NOMO-1 treated with DMSO at 0.1 percent for 48 hours (cell line): ENCODE measurements at regions not wholly inside any gene's neighbourhood (a gene's known extent, or its start where the extent isn't known, plus 50 kb on each side); places are given as distances from the start of the nearest gene placed in this dataset.

ENCODE experiments used
- DNase-seq: peaks from one replicate; lab custom pipeline; 2025; ENCODE audit not compliant: unreplicated experiment; lab: John Stamatoyannopoulos, UW

- DNase-seq, result no peak
These were observed 94.3 kb downstream of the ERCC5 start for GRCh38 chr13:102940143-102940542.

GRCh38 chr13:102935896-102936321 is 90.1 kb downstream of the ERCC5 start:
- peak; percentile 14 for DNase-seq

GRCh38 chr13:102933523-102933922 is 87.7 kb downstream of the ERCC5 start:
- no peak for DNase-seq

GRCh38 chr13:102933122-102933521 is 87.3 kb downstream of the ERCC5 start:
- DNase-seq, result no peak

GRCh38 chr13:102932331-102932730 is 86.5 kb downstream of the ERCC5 start:
- no peak for DNase-seq

GRCh38 chr13:102930566-102930965 is 84.7 kb downstream of the ERCC5 start:
- no peak for DNase-seq

- DNase-seq, result no peak
These were observed 83.3 kb downstream of the ERCC5 start for GRCh38 chr13:102928941-102929675.
